ENCODE measurements at regions not wholly inside any gene's neighbourhood (a gene's known extent, or its start where the extent isn't known, plus 50 kb on each side); places are given as distances from the start of the nearest gene placed in this dataset.

DNA sequence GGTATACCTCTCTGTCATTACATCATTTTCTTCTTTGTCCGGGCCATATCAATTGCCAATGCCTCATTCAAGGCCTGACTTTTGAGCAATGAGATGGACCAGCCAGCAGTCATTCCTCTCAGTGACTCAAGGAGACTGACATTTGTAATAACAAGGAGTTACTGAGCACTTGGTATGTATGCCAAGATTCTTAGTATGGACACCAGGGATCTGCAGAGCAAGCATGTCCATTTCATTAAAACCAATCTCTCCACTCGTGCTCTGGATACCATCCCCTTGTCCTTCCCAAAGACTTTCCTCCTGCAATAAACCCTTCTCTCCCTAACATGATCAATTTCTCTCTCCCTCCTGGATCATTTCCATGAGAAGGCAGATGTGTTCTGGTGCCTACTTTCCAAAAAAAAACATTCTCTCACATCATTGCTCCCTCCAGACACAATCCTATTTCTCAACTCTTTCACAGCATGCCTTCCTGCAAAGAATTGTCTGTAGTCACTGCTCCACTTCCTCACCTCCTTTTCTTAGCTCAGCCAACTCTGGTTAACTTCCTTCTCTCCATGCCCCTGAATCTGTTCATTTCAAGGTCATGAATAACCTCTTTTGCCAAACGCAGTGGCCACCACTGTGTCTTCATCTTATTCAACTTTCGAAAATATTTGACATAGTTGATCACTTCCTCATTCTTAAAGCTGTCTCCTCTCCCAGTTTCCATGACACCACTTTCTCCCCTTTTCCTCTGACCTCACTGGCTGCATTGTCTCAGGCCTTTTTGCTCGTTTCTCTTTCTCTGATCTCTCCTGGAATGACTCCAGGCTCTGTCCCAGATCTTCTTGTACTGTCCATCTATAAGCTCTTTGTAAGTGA lies 102.8 kb upstream of the CYP1B1 start (continued):
- TF ChIP-seq NANOG (IDR thresholded peaks at IDR 0.05; ENCODE audit: borderline replicate concordance): no peak
- TF ChIP-seq EZH2phosphoT487 (IDR thresholded peaks at IDR 0.05; ENCODE audit: unreplicated experiment): no peak
- no peak for TF ChIP-seq ZNF331 (CRISPR knock-in tag; IDR thresholded peaks at IDR 0.05; ENCODE audit: low read depth)
- no peak for TF ChIP-seq CREB1 (CRISPR knock-in tag; IDR thresholded peaks at IDR 0.05; ENCODE audit: low read depth)
- TF ChIP-seq, protein P1, sequence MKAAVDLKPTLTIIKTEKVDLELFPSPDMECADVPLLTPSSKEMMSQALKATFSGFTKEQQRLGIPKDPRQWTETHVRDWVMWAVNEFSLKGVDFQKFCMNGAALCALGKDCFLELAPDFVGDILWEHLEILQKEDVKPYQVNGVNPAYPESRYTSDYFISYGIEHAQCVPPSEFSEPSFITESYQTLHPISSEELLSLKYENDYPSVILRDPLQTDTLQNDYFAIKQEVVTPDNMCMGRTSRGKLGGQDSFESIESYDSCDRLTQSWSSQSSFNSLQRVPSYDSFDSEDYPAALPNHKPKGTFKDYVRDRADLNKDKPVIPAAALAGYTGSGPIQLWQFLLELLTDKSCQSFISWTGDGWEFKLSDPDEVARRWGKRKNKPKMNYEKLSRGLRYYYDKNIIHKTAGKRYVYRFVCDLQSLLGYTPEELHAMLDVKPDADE (IDR thresholded peaks at IDR 0.05): no peak
- TF ChIP-seq ZNF114 (CRISPR knock-in tag; IDR thresholded peaks at IDR 0.05): no peak
- no peak for TF ChIP-seq STAT1 (IDR thresholded peaks at IDR 0.05; ENCODE audit: unreplicated experiment)
- TF ChIP-seq POLR2AphosphoS5 (IDR thresholded peaks at IDR 0.05; ENCODE audit: low read depth): no peak
- TF ChIP-seq, protein P2, sequence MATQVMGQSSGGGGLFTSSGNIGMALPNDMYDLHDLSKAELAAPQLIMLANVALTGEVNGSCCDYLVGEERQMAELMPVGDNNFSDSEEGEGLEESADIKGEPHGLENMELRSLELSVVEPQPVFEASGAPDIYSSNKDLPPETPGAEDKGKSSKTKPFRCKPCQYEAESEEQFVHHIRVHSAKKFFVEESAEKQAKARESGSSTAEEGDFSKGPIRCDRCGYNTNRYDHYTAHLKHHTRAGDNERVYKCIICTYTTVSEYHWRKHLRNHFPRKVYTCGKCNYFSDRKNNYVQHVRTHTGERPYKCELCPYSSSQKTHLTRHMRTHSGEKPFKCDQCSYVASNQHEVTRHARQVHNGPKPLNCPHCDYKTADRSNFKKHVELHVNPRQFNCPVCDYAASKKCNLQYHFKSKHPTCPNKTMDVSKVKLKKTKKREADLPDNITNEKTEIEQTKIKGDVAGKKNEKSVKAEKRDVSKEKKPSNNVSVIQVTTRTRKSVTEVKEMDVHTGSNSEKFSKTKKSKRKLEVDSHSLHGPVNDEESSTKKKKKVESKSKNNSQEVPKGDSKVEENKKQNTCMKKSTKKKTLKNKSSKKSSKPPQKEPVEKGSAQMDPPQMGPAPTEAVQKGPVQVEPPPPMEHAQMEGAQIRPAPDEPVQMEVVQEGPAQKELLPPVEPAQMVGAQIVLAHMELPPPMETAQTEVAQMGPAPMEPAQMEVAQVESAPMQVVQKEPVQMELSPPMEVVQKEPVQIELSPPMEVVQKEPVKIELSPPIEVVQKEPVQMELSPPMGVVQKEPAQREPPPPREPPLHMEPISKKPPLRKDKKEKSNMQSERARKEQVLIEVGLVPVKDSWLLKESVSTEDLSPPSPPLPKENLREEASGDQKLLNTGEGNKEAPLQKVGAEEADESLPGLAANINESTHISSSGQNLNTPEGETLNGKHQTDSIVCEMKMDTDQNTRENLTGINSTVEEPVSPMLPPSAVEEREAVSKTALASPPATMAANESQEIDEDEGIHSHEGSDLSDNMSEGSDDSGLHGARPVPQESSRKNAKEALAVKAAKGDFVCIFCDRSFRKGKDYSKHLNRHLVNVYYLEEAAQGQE (IDR thresholded peaks at IDR 0.05; ENCODE audit: unreplicated experiment): no peak
- no peak for TF ChIP-seq JUNB (IDR thresholded peaks at IDR 0.05; ENCODE audit: unreplicated experiment)
- no peak for TF ChIP-seq EZH2 (IDR thresholded peaks at IDR 0.05; ENCODE audit: low read depth, unreplicated experiment)

DNA sequence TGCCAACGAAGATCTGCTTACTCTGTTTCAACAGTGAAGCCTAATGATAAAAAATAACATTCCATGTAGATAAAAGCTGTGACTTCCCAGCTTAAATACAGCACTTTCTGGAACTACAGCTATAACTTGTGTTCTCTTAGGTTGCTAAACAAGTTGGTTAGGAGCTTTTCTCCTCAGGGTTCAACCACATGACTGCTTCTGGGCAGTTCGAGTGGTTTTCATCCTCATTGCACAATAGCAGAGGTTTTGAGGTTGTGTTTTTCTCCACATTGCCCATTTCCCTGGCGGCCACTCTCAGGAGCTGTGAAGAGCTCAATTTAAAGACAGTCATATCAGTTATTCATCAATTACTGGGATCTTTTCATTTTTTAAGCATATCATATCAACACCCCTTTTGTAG lies 102.2 kb upstream of the CYP1B1 start:
- DNase-seq (ENCODE audit: low spot score): no peak
- H3K27ac ChIP-seq (ENCODE audit: low read depth): no peak overlapping the region
- TF ChIP-seq, protein P3, sequence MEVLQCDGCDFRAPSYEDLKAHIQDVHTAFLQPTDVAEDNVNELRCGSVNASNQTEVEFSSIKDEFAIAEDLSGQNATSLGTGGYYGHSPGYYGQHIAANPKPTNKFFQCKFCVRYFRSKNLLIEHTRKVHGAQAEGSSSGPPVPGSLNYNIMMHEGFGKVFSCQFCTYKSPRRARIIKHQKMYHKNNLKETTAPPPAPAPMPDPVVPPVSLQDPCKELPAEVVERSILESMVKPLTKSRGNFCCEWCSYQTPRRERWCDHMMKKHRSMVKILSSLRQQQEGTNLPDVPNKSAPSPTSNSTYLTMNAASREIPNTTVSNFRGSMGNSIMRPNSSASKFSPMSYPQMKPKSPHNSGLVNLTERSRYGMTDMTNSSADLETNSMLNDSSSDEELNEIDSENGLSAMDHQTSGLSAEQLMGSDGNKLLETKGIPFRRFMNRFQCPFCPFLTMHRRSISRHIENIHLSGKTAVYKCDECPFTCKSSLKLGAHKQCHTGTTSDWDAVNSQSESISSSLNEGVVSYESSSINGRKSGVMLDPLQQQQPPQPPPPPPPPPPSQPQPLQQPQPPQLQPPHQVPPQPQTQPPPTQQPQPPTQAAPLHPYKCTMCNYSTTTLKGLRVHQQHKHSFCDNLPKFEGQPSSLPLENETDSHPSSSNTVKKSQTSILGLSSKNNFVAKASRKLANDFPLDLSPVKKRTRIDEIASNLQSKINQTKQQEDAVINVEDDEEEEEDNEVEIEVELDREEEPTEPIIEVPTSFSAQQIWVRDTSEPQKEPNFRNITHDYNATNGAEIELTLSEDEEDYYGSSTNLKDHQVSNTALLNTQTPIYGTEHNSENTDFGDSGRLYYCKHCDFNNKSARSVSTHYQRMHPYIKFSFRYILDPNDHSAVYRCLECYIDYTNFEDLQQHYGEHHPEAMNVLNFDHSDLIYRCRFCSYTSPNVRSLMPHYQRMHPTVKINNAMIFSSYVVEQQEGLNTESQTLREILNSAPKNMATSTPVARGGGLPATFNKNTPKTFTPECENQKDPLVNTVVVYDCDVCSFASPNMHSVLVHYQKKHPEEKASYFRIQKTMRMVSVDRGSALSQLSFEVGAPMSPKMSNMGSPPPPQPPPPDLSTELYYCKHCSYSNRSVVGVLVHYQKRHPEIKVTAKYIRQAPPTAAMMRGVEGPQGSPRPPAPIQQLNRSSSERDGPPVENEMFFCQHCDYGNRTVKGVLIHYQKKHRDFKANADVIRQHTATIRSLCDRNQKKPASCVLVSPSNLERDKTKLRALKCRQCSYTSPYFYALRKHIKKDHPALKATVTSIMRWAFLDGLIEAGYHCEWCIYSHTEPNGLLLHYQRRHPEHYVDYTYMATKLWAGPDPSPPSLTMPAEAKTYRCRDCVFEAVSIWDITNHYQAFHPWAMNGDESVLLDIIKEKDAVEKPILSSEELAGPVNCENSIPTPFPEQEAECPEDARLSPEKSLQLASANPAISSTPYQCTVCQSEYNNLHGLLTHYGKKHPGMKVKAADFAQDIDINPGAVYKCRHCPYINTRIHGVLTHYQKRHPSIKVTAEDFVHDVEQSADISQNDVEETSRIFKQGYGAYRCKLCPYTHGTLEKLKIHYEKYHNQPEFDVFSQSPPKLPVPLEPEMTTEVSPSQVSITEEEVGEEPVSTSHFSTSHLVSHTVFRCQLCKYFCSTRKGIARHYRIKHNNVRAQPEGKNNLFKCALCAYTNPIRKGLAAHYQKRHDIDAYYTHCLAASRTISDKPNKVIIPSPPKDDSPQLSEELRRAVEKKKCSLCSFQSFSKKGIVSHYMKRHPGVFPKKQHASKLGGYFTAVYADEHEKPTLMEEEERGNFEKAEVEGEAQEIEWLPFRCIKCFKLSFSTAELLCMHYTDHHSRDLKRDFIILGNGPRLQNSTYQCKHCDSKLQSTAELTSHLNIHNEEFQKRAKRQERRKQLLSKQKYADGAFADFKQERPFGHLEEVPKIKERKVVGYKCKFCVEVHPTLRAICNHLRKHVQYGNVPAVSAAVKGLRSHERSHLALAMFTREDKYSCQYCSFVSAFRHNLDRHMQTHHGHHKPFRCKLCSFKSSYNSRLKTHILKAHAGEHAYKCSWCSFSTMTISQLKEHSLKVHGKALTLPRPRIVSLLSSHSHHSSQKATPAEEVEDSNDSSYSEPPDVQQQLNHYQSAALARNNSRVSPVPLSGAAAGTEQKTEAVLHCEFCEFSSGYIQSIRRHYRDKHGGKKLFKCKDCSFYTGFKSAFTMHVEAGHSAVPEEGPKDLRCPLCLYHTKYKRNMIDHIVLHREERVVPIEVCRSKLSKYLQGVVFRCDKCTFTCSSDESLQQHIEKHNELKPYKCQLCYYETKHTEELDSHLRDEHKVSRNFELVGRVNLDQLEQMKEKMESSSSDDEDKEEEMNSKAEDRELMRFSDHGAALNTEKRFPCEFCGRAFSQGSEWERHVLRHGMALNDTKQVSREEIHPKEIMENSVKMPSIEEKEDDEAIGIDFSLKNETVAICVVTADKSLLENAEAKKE (CRISPR knock-in tag; IDR thresholded peaks at IDR 0.05): no peak
- TF ChIP-seq JUNB (IDR thresholded peaks at IDR 0.05; ENCODE audit: unreplicated experiment) (no peak), ZNF114 (CRISPR knock-in tag; IDR thresholded peaks at IDR 0.05) (no peak), ZNF331 (CRISPR knock-in tag; IDR thresholded peaks at IDR 0.05; ENCODE audit: low read depth) (no peak), NANOG (IDR thresholded peaks at IDR 0.05; ENCODE audit: borderline replicate concordance) (no peak)

More for the DNA sequence above, 102.2 kb upstream of the CYP1B1 start:
- Histone ChIP-seq H3K36me3 (ENCODE audit: insufficient read depth) (no peaks in the 10 kb centered on the region), H3K4me2 (no peak overlapping the region), H3F3A (replicated peaks; ENCODE audit: low read depth) (no peaks in the 10 kb centered on the region), H3K9me2 (ENCODE audit: insufficient read depth) (peaks cover 14% of the 10 kb centered on the region), H3K4me3 (no peak overlapping the region), H2AFZ (no peak overlapping the region), H3K4me1 (ENCODE audit: insufficient read depth) (no peaks in the 10 kb centered on the region), H4K20me1 (replicated peaks; ENCODE audit: insufficient read depth) (no peaks in the 10 kb centered on the region), H3K79me2 (replicated peaks; ENCODE audit: insufficient read depth) (no peaks in the 10 kb centered on the region), H3K27me3 (ENCODE audit: insufficient read depth) (no peaks in the 10 kb centered on the region)
- Mint-ChIP-seq H3K4me3 (no peak overlapping the region), H3K36me3 (ENCODE audit: low read depth) (no peaks in the 10 kb centered on the region), H3K27me3 (ENCODE audit: insufficient read depth, low read depth, poor library complexity) (no peaks in the 10 kb centered on the region), H3K27ac (no peak overlapping the region), H3K4me1 (peaks cover 6% of the 10 kb centered on the region; the same call in 2 of the 3 replicates), H3K9me3 (no peaks in the 10 kb centered on the region; the same call in 2 of the 3 replicates)
- ATAC-seq: no peak

All from GM23338 (cell line).